OCI-LY1 (cell line): ENCODE measurements at regions not wholly inside any gene's neighbourhood (a gene's known extent, or its start where the extent isn't known, plus 50 kb on each side); places are given as distances from the start of the nearest gene placed in this dataset.

ENCODE experiments used
- CTCF ChIP-seq: fragments of 200-600 bp; sonication (generic), shearing (Covaris generic); IDR thresholded peaks from 2 replicates; pipeline ENCODE4 v1.5.1; 2017; ENCODE audit warnings: mild to moderate bottlenecking, antibody characterized with exemption, low read length, moderate library complexity, mixed read lengths
- EZH2 ChIP-seq: fragments of 200-600 bp; sonication (generic), shearing (Covaris generic); IDR thresholded peaks from 2 replicates; pipeline ENCODE4 v1.8.0; 2017; ENCODE audit warnings: borderline replicate concordance, mixed run types, mild to moderate bottlenecking, antibody characterized with exemption, low read length, moderate library complexity, mixed read lengths

GRCh38 chr3:101943029-101943428 lies 93.7 kb downstream of the NFKBIZ start:
- TF ChIP-seq EZH2 (no peak), CTCF (no peak)
